ENCODE measurements at regions not wholly inside any gene's neighbourhood (a gene's known extent, or its start where the extent isn't known, plus 50 kb on each side); places are given as distances from the start of the nearest gene placed in this dataset.
"Not testable (repeated sequence)": the region's sequence is repeated elsewhere in the genome, so short reads cannot be mapped to it uniquely, and the experiment has no call there.

- no peak for ATAC-seq
- intact Hi-C loops (cut with DNase I): no loop called here
- no peaks in the 10 kb centered on the region for H3K27me3 ChIP-seq
- no peak for DNase-seq
- H3K36me3 ChIP-seq (replicated peaks in 1 of 2; ENCODE audit: insufficient read depth in 1 of 2, low read depth in 2 of 2): no peaks in the 10 kb centered on the region
- H3K27ac ChIP-seq: no peak overlapping the region
- TF ChIP-seq, protein P1, sequence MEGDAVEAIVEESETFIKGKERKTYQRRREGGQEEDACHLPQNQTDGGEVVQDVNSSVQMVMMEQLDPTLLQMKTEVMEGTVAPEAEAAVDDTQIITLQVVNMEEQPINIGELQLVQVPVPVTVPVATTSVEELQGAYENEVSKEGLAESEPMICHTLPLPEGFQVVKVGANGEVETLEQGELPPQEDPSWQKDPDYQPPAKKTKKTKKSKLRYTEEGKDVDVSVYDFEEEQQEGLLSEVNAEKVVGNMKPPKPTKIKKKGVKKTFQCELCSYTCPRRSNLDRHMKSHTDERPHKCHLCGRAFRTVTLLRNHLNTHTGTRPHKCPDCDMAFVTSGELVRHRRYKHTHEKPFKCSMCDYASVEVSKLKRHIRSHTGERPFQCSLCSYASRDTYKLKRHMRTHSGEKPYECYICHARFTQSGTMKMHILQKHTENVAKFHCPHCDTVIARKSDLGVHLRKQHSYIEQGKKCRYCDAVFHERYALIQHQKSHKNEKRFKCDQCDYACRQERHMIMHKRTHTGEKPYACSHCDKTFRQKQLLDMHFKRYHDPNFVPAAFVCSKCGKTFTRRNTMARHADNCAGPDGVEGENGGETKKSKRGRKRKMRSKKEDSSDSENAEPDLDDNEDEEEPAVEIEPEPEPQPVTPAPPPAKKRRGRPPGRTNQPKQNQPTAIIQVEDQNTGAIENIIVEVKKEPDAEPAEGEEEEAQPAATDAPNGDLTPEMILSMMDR (IDR thresholded peaks at IDR 0.05): no peak
- TF ChIP-seq POLR2A (IDR thresholded peaks at IDR 0.05): no peak
- H3K4me1 ChIP-seq: no peaks in the 10 kb centered on the region
- 46 to 53% methylated on average over 1 of the region's 1 CpG for WGBS, 2 donors
- H3K4me3 ChIP-seq: no peak overlapping the region
- no peaks in the 10 kb centered on the region for H3K9me3 ChIP-seq
Observed at GRCh38 chr7:12032146-12032545, 178.9 kb upstream of the TMEM106B start.

DNA sequence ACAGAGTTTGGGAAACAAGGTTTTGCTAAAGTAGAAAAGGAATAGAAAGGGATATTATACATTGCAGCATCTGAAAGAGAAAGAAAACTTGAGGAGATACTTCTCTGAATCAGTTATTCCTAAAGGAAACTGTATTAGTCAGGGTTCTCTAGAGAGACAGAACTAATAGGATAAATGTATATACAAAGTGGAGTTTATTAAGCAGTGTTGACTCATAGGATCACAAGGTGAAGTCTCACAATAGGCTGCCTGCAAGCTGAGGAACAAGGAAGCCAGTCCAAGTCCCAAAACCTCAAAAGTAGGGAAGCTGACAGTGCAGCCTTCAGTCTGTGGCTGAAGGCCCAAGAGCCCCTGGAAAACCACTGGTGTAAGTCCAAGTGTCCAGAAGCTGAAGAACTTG, 167.6 kb upstream of the TMEM106B start:
- H3K36me3 ChIP-seq (replicated peaks in 1 of 2; ENCODE audit: insufficient read depth in 1 of 2, low read depth in 2 of 2); DNase-seq; H3K27ac ChIP-seq; intact Hi-C loops (cut with DNase I); H3K9me3 ChIP-seq; ATAC-seq; H3K27me3 ChIP-seq; H3K4me3 ChIP-seq; H3K4me1 ChIP-seq: not testable (repeated sequence)

DNA sequence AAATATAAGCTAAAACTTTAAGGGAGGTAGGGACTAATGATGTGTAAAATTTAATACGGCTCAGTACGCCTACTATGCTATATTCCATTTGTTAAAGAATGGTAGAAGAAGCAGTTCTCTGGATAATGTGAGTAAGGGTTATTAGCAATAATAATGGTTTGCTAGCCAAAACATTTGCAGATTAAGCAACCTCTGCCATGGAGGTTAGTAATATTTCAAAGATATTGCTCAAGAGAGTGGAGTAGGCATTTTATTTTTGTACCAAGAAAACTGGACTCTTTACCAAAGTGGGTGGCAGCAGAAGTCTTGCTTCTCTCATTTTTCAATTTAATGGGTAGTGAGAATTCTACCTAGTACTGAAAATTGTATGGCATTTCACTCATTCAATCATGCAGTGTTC, 158.9 kb upstream of the TMEM106B start:
- H3K27ac ChIP-seq: no peak overlapping the region
- intact Hi-C loops (cut with DNase I): no loop called here

GRCh38 chr7:12053561-12053960, 157.5 kb upstream of the TMEM106B start:
- ATAC-seq (no peak), DNase-seq (no peak)
- 55 to 73% methylated on average over 5 of the region's 5 CpGs for WGBS, 2 donors
- Histone ChIP-seq H3K36me3 (replicated peaks in 1 of 2; ENCODE audit: insufficient read depth in 1 of 2, low read depth in 2 of 2) (no peaks in the 10 kb centered on the region), H3K27me3 (no peaks in the 10 kb centered on the region), H3K27ac (no peak overlapping the region), H3K4me1 (no peaks in the 10 kb centered on the region), H3K4me3 (no peak overlapping the region), H3K9me3 (no peaks in the 10 kb centered on the region)
- TF ChIP-seq, protein P1 (IDR thresholded peaks at IDR 0.05): no peak
- no peak for TF ChIP-seq POLR2A (IDR thresholded peaks at IDR 0.05)
- intact Hi-C loops (cut with DNase I): no loop called here

More for the DNA sequence above, 158.9 kb upstream of the TMEM106B start:
- no peaks in the 10 kb centered on the region for H3K9me3 ChIP-seq
- H3K4me1 ChIP-seq: no peaks in the 10 kb centered on the region
- no peaks in the 10 kb centered on the region for H3K36me3 ChIP-seq (replicated peaks in 1 of 2; ENCODE audit: insufficient read depth in 1 of 2, low read depth in 2 of 2)
- WGBS, 2 donors: 33 to 85% methylated on average over 2 of the region's 2 CpGs
- no peaks in the 10 kb centered on the region for H3K27me3 ChIP-seq
- ATAC-seq (no peak), DNase-seq (no peak)
- TF ChIP-seq, protein P1 (IDR thresholded peaks at IDR 0.05): no peak
- no peak for TF ChIP-seq POLR2A (IDR thresholded peaks at IDR 0.05)
- no peak overlapping the region for H3K4me3 ChIP-seq

GRCh38 chr7:12054830-12055229, 156.3 kb upstream of the TMEM106B start:
- Histone ChIP-seq H3K27me3 (no peaks in the 10 kb centered on the region), H3K9me3 (no peaks in the 10 kb centered on the region), H3K4me1 (no peaks in the 10 kb centered on the region), H3K27ac (no peak overlapping the region), H3K4me3 (no peak overlapping the region), H3K36me3 (replicated peaks in 1 of 2; ENCODE audit: insufficient read depth in 1 of 2, low read depth in 2 of 2) (no peaks in the 10 kb centered on the region)
- no peak for TF ChIP-seq POLR2A (IDR thresholded peaks at IDR 0.05)
- TF ChIP-seq, protein P1 (IDR thresholded peaks at IDR 0.05): no peak
- DNase-seq (no peak), ATAC-seq (no peak)
- intact Hi-C loops (cut with DNase I): no loop called here
